ENCODE measurements at regions not wholly inside any gene's neighbourhood (a gene's known extent, or its start where the extent isn't known, plus 50 kb on each side); places are given as distances from the start of the nearest gene placed in this dataset.

DNA sequence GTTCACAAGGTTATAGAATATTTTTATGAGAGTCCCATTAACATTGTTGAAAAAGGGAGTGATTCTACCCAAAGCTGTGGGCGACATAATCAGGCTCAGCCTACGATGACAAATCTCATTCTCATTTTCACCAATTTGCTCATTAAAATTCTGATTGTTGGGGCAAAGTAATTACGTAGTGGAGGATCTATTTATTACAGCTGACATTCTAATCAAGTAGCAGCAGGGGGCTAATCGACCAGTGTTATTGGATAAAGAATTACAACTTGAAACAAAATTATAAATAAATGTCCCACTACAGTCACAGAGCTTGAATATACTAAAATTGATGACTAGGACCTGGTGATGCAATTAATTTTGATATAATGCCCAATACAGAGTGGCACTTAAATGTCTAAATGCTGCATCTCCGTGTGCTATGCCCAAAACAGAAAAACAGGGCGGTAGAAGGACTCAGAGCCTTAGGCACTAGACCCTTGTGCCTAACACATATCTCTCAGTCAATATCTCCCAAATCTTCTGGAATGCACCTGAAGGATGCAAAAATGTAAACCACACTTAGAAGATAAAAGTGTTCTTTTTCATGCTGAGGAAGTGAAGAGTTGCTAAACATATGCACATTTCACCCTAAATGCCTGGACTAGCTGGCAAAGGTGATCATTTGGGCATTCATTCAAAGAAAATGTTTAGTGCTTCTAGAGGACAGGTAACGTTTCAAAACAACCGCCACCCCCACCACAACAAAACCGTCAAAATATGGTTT is 88.3 kb downstream of the CD24 start:
- in situ Hi-C loops (cut with HindIII; ENCODE audit: low sequenced_read_pairs): no loop called here

DNA sequence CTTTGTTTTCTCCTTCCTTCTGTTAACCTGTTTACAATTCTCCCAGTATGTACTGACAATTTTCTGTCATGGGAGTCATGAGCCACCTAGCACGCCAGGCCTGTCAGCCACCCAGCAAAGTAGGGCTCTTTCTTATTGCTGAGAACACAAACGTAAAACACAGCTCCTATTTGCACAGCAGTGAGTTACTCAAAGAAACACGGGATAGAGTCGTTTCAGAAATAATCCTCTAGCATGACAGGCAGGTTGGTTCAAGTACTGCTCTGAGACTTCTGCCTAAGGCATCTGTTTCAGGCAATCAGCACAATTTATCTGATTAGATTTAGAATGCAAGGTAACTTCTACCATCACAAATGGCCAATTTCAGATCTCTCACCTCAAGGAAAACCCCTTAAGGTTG is 88.8 kb downstream of the CD24 start:
- DNase-seq (ENCODE audit: low spot score): no peak
- in situ Hi-C loops (cut with HindIII; ENCODE audit: low sequenced_read_pairs): no loop called here

More for the DNA sequence above, 88.3 kb downstream of the CD24 start:
- no peak for DNase-seq (ENCODE audit: low spot score)

- no peak for DNase-seq (ENCODE audit: low spot score)
- in situ Hi-C loops (cut with HindIII; ENCODE audit: low sequenced_read_pairs): no loop called here
These were observed 90.0 kb downstream of the CD24 start for GRCh38 chr6:106884576-106884975.

GRCh38 chr6:106883808-106884262 is 90.7 kb downstream of the CD24 start:
- DNase-seq (ENCODE audit: low spot score): no peak
- in situ Hi-C loops (cut with HindIII; ENCODE audit: low sequenced_read_pairs): no loop called here

- in situ Hi-C loops (cut with HindIII; ENCODE audit: low sequenced_read_pairs): no loop called here
- no peak for DNase-seq (ENCODE audit: low spot score)
These were observed 91.7 kb downstream of the CD24 start for GRCh38 chr6:106882601-106883518.

DNA sequence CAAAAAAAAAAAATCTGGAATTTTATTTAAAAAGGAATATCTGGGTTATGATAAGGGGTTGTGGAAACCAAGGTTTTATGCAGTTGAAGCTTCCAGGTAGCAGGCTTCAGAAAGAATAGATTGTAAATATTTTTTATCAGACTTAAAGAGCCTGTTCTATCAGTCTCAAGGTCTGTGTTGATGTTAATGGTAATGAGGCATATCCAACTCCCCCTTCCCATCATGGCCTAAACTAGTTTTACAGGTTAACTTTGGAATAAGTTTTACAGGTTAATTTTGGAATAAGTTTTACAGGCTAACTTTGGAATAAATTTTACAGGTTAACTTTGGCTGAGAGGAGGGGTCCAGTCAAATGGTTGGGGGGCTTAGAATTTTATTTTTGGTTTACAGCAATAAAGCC is 92.4 kb downstream of the CD24 start:
- in situ Hi-C loops (cut with HindIII; ENCODE audit: low sequenced_read_pairs): no loop called here
- no peak for DNase-seq (ENCODE audit: low spot score)

GRCh38 chr6:106880952-106881351 is 93.6 kb downstream of the CD24 start:
- in situ Hi-C loops (cut with HindIII; ENCODE audit: low sequenced_read_pairs): no loop called here
- DNase-seq (ENCODE audit: low spot score): no peak

GRCh38 chr6:106875782-106876321 is 98.7 kb downstream of the CD24 start:
- in situ Hi-C loops (cut with HindIII; ENCODE audit: low sequenced_read_pairs): no loop called here
- no peak for DNase-seq (ENCODE audit: low spot score)

GRCh38 chr6:106874481-106874880 is 100.0 kb downstream of the CD24 start:
- no peak for DNase-seq (ENCODE audit: low spot score)
- in situ Hi-C loops (cut with HindIII; ENCODE audit: low sequenced_read_pairs): no loop called here

DNA sequence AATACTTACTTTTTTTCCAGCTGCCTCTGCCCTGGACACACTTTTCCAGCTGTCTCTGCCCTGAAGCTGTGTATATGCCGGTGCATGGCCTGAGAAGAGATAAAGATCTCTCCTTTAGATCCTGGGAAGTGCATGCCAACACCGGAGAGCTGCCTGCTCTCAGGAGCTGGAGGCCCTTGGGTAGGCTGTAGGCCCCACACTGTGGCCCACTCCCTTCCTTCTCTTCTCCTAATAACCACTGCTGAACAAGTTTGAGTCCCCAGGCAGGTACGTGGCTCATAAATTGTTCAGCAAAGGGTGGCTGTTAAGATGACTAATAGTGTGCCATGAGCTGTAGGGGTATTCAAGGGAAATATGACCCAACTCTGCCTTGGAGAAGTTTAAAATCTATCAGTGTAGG is 102.5 kb downstream of the CD24 start:
- in situ Hi-C loops (cut with HindIII; ENCODE audit: low sequenced_read_pairs): no loop called here
- DNase-seq (ENCODE audit: low spot score): no peak

GRCh38 chr6:106870824-106871717 is 103.5 kb downstream of the CD24 start:
- in situ Hi-C loops (cut with HindIII; ENCODE audit: low sequenced_read_pairs): no loop called here
- no peak for DNase-seq (ENCODE audit: low spot score)

- in situ Hi-C loops (cut with HindIII; ENCODE audit: low sequenced_read_pairs): no loop called here
- DNase-seq (ENCODE audit: low spot score): no peak
These were observed 104.5 kb downstream of the CD24 start for GRCh38 chr6:106870069-106870468.

DNA sequence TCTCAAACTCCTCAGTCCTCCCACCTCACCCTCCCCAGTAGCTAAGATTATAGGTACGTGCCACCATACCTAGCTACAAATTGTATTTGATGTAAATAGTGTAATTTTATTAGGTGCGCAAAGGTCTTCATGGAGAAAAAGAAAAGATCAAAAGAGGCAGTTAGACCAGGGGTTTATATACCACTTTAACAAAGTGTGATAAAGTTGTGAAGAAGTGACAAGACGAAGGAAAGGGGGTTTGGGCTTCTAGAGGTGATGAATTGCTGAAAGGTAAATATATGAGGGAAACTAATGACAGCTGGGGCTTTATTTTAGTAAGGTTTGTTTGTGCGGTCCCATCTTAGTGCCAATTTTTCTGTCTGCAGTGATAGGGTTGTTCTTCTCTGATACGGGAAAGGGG is 105.3 kb downstream of the CD24 start:
- in situ Hi-C loops (cut with HindIII; ENCODE audit: low sequenced_read_pairs): no loop called here
- no peak for DNase-seq (ENCODE audit: low spot score)

DNA sequence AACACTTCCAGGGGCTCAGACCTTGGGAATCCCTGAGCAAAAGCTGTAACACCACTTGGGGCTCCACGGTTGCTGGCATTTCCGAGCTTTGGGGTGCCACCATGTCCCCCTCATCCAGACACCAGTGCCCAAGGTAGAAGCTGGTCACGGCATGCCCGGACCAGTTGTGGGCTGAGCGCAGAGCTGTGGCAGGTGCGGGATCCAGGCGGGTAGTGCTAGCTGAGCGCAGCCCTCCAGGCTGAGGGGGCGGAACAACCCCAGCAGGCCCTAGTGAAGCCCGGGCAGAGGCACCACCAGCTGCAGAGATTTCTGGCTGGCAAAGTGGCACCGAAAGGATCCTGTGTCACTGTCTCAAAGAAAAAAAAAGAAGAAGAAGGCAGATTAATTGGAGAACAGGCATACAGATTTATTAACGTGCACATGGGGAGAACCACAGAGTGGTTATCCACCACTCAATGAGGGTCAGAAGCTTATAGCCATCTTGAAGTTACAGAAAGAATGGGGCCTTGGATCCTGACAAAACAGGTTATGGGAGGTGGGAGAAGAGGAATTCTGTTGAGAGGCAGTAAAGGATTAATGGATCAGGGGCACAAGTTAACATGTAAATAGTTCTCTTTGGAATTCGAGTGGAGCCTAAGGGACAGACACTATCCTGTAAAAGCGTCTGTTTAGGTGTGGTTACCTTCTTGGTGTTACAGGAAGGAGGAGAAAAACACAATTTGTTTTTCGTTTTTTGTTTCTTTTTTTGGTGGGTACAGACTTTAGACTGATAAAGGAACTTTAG is 107.5 kb downstream of the CD24 start:
- DNase-seq (ENCODE audit: low spot score): no peak
- in situ Hi-C loops (cut with HindIII; ENCODE audit: low sequenced_read_pairs): no loop called here

DNA sequence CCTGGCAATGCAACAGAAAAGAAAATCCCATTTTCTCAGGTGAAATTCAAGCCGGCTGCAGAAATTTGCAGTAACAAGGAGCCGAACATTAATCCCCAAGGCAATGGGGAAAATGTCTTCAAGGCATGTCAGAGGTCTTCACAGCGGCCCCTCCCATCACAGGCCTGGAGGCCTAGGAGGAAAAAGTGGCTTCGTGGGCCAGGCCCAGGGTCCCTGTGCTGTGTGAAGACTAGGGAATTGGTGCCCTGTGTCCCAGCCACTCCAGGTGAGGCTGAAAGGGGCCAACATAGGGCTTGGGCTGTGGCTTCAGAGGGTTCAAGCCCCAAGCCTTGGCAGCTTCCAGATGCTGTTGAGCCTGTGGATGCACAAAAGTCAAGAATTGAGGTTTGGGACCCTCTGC is 111.7 kb downstream of the CD24 start:
- no peak for DNase-seq (ENCODE audit: low spot score)
- in situ Hi-C loops (cut with HindIII; ENCODE audit: low sequenced_read_pairs): no loop called here

DNA sequence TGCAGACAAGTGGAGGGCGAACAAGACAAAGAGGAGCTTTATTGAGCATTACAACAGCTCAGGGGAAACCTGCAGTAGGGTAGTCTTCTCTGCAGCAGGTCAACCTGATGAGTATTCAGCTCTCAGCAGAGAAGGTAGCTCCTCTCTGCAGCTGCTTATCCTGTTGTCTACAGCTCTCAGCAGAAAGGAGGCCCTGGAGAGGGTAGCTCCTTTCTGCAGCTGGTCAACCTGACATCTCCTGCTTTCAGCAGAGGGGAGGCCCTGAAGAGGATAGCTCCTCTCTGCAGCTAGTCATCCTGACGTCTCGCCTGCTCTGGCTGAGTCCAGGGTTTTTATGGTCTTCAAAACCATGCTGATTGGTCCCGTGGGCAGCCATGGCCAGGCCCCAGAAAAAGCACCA is 113.6 kb downstream of the CD24 start:
- in situ Hi-C loops (cut with HindIII; ENCODE audit: low sequenced_read_pairs): no loop called here
- no peak for DNase-seq (ENCODE audit: low spot score)

- DNase-seq (ENCODE audit: low spot score): no peak
- in situ Hi-C loops (cut with HindIII; ENCODE audit: low sequenced_read_pairs): no loop called here
These were observed 115.9 kb downstream of the CD24 start for GRCh38 chr6:106858653-106859092.
